Esophagus squamous epithelium (tissue), 5 donors: ENCODE measurements at regions not wholly inside any gene's neighbourhood (a gene's known extent, or its start where the extent isn't known, plus 50 kb on each side); places are given as distances from the start of the nearest gene placed in this dataset.

Experiments used
- DNase-seq: peaks from one replicate; lab custom pipeline; 2025; lab: John Stamatoyannopoulos, UW
- H3K27ac ChIP-seq, 4 donors: fragments of 200-600 bp; sonication (generic); one replicate each; pipeline ENCODE4 v1.5.1; 2016 to 2019; ENCODE audit warnings: mild to moderate bottlenecking in 1 of 4
- H3K27me3 ChIP-seq, 4 donors: fragments of 200-600 bp; sonication (generic); 1 replicate in 3 of 4; 2 replicates in 1 of 4; pipeline versions ENCODE4 v1.5.1 to v1.6.0; 2017 to 2021; ENCODE audit warnings: antibody characterized with exemption in 1 of 4
- H3K36me3 ChIP-seq, 3 donors: fragments of 200-600 bp; sonication (generic); one replicate each; pipeline ENCODE4 v1.5.1; 2016 to 2019
- H3K4me1 ChIP-seq, 3 donors: fragments of 200-600 bp; sonication (generic); one replicate each; pipeline ENCODE4 v1.5.1; 2017 to 2019
- H3K4me3 ChIP-seq, 4 donors: fragments of 200-600 bp; sonication (generic); 1 replicate in 3 of 4; 2 replicates in 1 of 4; pipeline ENCODE4 v1.5.1; 2016 to 2019; ENCODE audit warnings: mild to moderate bottlenecking in 2 of 4, moderate library complexity in 1 of 4
- H3K9me3 ChIP-seq, 3 donors: fragments of 200-600 bp; sonication (generic); one replicate each; pipeline ENCODE4 v1.5.1; 2016 to 2019
- POLR2A ChIP-seq, 4 donors: fragments of 450-650 bp; IDR thresholded peaks; one replicate each; pipeline ENCODE4 v1.6.1; 2017; ENCODE audit warnings: antibody characterized with exemption in 4 of 4, mild to moderate bottlenecking in 4 of 4, moderate library complexity in 3 of 4
- WGBS, 2 donors: methylation state at CpG; one replicate each; pipeline ENCODE4 v1.1.5; 2018; 5-methylcytosine and 5-hydroxymethylcytosine counted together
- intact Hi-C: fragments of 100-400 bp; cut with DNase I; formaldehyde crosslinking; loops from one replicate; pipeline ENCODE4 v1.15.0; 2022
- TF ChIP-seq, protein P1 (sequence below), 6 experiments: fragments of 450-650 bp in 4 of 6; fragments of 200-600 bp in 2 of 6; sonication (generic) in 2 of 6; IDR thresholded peaks; one replicate each; pipeline ENCODE4 v1.5.1; 2016 to 2019; ENCODE audit warnings: antibody characterized with exemption in 6 of 6, mild to moderate bottlenecking in 4 of 6, moderate library complexity in 4 of 6
- donor health status: DM: yes; HTN: yes; CAD: no.

GRCh38 chr3:56998076-56998529 is 62.4 kb upstream of the SPATA12 start:
- no peaks in the 10 kb centered on the region for H3K27me3 ChIP-seq
- WGBS, 2 donors: 54 to 60% methylated on average over 3 of the region's 3 CpGs

DNA sequence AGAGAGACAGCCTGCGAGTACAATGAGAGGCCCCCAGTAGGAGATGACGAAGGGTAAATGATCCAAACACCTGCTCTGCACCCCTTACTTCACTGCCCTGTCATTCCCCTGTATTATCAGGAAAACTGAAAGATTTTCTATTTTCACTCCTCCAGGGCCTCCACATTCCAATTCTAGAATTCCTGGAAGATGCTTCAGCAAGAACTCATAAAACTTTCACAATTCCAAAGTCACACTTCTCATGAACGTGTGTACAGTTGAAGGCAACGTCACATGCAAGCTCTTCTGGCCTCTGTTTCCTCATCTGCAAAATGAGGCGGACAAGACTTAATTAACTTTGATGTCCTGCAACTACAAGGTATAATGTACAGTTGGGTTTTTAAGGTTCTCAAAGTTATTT is 62.8 kb upstream of the SPATA12 start:
- no peak for TF ChIP-seq POLR2A (IDR thresholded peaks at IDR 0.05)
- TF ChIP-seq, protein P1, sequence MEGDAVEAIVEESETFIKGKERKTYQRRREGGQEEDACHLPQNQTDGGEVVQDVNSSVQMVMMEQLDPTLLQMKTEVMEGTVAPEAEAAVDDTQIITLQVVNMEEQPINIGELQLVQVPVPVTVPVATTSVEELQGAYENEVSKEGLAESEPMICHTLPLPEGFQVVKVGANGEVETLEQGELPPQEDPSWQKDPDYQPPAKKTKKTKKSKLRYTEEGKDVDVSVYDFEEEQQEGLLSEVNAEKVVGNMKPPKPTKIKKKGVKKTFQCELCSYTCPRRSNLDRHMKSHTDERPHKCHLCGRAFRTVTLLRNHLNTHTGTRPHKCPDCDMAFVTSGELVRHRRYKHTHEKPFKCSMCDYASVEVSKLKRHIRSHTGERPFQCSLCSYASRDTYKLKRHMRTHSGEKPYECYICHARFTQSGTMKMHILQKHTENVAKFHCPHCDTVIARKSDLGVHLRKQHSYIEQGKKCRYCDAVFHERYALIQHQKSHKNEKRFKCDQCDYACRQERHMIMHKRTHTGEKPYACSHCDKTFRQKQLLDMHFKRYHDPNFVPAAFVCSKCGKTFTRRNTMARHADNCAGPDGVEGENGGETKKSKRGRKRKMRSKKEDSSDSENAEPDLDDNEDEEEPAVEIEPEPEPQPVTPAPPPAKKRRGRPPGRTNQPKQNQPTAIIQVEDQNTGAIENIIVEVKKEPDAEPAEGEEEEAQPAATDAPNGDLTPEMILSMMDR (IDR thresholded peaks at IDR 0.05): no peak
- no peaks in the 10 kb centered on the region for H3K27me3 ChIP-seq
- no peak for DNase-seq
- peaks cover 0 to 38% (median 15%) of the 10 kb centered on the region in 3 donors for H3K4me1 ChIP-seq
- WGBS, 2 donors: 57 to 60% methylated on average over 5 of the region's 5 CpGs
- H3K36me3 ChIP-seq: no peaks in the 10 kb centered on the region
- H3K9me3 ChIP-seq: no peaks in the 10 kb centered on the region
- intact Hi-C loops: loop anchor here (5.0 to 10.0 kb wide), 2 partner anchors 100 to 157 kb away; no protein-coding TSS in a partner anchor
- H3K4me3 ChIP-seq: no peak overlapping the region
- H3K27ac ChIP-seq: peak overlapping the region in 3 of 4 donors; percentile 0 to 81 (median 51)

More at GRCh38 chr3:56998076-56998529, 62.4 kb upstream of the SPATA12 start:
- no peak for DNase-seq
- TF ChIP-seq POLR2A (IDR thresholded peaks at IDR 0.05): no peak
- TF ChIP-seq, protein P1 (IDR thresholded peaks at IDR 0.05): no peak
- Histone ChIP-seq H3K36me3 (no peaks in the 10 kb centered on the region), H3K4me1 (peaks cover 0 to 33% (median 15%) of the 10 kb centered on the region in 3 donors), H3K9me3 (no peaks in the 10 kb centered on the region), H3K4me3 (no peak overlapping the region), H3K27ac (peak overlapping the region in 2 of 4 donors; percentile 51 to 73)
- intact Hi-C loops: loop anchor here (5.0 to 10.0 kb wide), 2 partner anchors 99 to 157 kb away; no protein-coding TSS in a partner anchor

- Histone ChIP-seq H3K9me3 (no peaks in the 10 kb centered on the region), H3K4me1 (peaks cover 0 to 42% (median 15%) of the 10 kb centered on the region in 3 donors), H3K36me3 (no peaks in the 10 kb centered on the region), H3K27me3 (no peaks in the 10 kb centered on the region), H3K27ac (peak overlapping the region in 3 of 4 donors; percentile 0 to 81 (median 51)), H3K4me3 (no peak overlapping the region)
- WGBS, 2 donors: 87 to 100% methylated on average over 2 of the region's 3 CpGs
- TF ChIP-seq, protein P1 (IDR thresholded peaks at IDR 0.05): no peak
- no peak for TF ChIP-seq POLR2A (IDR thresholded peaks at IDR 0.05)
- no peak for DNase-seq
- intact Hi-C loops: loop anchor here (5.0 to 10.0 kb wide), 2 partner anchors 100 to 158 kb away; no protein-coding TSS in a partner anchor
Observed at GRCh38 chr3:56997041-56997440, 63.4 kb upstream of the SPATA12 start.

DNA sequence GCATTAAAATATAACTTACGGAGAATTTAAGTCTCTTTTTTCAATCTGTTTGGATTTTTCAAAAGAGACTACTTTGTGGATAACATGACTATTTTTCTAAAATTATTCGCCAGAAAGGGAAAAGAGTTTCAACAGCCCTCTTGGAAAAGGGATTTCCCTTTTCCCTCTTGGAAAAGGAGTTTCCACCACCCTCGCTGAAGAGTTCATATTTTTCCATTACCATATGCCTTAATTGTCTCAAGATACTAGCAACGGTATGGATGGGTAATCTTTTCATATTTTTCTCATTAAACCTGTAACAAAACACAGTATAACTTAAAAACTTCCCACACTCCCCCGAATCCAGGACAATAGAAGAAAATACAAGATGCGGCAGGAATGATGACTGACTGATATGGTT is 66.1 kb upstream of the SPATA12 start:
- TF ChIP-seq, protein P1 (IDR thresholded peaks at IDR 0.05): no peak
- Histone ChIP-seq H3K27ac (no peak overlapping the region), H3K36me3 (no peaks in the 10 kb centered on the region), H3K4me1 (peaks cover 0 to 56% (median 15%) of the 10 kb centered on the region in 3 donors), H3K4me3 (no peak overlapping the region), H3K27me3 (no peaks in the 10 kb centered on the region), H3K9me3 (no peaks in the 10 kb centered on the region)
- intact Hi-C loops: loop anchor here (5.0 to 10.0 kb wide), 2 partner anchors 160 to 192 kb away; partner anchors contain the start of gene ARHGEF3
- 77 to 81% methylated on average over 6 of the region's 6 CpGs for WGBS, 2 donors
- DNase-seq: no peak

DNA sequence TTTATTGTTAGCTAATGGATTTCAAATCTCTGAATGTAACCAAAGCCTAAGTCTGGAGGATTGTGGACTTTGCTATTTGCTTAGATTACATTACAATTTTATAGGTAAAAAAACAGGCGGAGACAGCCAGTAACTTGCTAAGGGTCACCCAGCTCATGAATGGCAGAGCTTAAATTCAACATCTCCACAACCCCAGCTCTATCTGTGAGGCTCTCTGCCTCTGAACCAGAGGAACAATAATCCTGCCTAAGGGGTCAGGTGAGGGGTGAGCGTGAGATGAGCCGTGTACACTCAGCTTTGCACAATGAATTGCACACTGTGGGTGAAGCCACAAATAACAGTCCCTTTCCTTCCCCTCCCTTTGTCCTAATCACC is 69.8 kb upstream of the SPATA12 start:
- Histone ChIP-seq H3K4me1 (peaks cover 0 to 46% (median 15%) of the 10 kb centered on the region in 3 donors), H3K4me3 (no peak overlapping the region), H3K9me3 (no peaks in the 10 kb centered on the region), H3K27me3 (no peaks in the 10 kb centered on the region), H3K27ac (no peak overlapping the region), H3K36me3 (no peaks in the 10 kb centered on the region)
- intact Hi-C loops: loop anchor here (5.0 to 10.0 kb wide), 2 partner anchors 164 to 188 kb away; partner anchors contain the start of gene ARHGEF3
- no peak for DNase-seq
- WGBS, 2 donors: 69 to 75% methylated on average over 2 to 3 of the region's 3 CpGs
- TF ChIP-seq POLR2A (IDR thresholded peaks at IDR 0.05): no peak
- TF ChIP-seq, protein P1 (IDR thresholded peaks at IDR 0.05): no peak
